HG02763 (cell line): ENCODE measurements at regions not wholly inside any gene's neighbourhood (a gene's known extent, or its start where the extent isn't known, plus 50 kb on each side); places are given as distances from the start of the nearest gene placed in this dataset.

Experiments used
- ATAC-seq: cut with Tn5 transposase; IDR thresholded peaks from one replicate; pipeline ENCODE4 v1.9.1; 2021; ENCODE audit warnings: mild to moderate bottlenecking, moderate library complexity; ENCODE audit not compliant: unreplicated experiment

- no peak for ATAC-seq
Observed at GRCh38 chr4:17301266-17301665, 210.6 kb downstream of the QDPR start.

DNA sequence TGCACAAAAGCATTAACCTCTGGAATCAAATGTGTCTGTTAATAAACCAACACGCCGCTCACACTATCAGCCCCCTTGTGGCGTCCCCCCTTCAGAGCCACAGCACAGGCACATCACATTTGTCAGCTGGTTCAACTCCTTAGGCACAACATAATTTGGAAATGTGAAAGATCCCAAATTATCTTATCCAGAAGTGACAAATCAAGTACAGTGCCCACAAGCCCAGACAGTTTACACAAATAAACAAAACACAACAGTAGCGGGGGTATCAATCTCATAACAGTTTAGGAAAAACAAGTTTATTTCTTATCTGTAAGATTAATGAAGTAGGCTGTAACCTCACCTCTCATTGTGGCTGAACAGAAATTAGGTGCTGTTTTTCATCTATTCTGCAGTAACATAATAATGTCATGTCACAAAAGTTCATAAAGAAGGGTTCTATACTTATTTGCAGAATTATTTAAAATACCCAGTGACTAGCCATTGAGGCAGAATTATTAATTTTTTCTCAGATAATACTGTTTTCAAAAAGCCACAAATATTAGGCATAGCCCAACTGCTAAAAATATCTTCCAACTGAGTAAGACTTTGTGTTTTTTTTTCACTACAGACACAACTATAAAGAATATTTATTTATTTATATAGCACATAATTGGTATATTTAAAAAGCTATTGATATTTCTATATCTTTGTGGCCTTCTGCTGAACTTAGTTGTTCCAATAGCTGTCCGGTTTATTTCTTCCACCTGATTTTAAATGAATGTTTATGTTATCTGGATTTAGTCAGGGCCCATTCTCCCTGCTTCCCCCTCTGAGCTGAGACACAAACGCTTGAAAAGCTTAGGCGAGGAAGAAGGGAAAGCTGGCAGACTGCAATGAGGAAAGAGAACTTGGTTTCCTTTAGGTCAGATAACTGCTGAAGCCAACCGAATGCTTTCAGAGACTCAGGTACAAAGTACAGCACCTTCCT lies 214.7 kb downstream of the QDPR start:
- no peak for ATAC-seq

- ATAC-seq, result no peak
Observed at GRCh38 chr4:17293901-17294300, 218.0 kb downstream of the QDPR start.

DNA sequence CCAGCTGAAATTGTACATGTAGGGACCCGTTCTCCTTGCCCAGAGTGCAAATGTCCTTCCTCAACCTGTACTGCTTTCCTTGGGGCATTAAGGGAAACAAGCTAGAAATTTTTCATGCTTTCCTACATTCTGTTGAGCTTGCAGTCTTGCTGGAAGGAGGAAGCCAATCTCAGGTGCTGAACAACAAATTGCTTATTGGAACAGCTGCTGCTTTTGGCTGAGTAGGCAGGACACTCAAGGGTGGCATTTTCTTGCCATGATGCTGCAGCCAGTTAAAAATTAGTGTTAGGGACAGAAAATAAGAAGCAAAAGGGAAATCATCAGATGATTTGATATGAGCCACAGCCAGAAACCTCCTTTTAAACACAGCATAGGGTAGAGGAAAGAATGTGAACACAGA lies 223.7 kb downstream of the QDPR start:
- ATAC-seq, result no peak

DNA sequence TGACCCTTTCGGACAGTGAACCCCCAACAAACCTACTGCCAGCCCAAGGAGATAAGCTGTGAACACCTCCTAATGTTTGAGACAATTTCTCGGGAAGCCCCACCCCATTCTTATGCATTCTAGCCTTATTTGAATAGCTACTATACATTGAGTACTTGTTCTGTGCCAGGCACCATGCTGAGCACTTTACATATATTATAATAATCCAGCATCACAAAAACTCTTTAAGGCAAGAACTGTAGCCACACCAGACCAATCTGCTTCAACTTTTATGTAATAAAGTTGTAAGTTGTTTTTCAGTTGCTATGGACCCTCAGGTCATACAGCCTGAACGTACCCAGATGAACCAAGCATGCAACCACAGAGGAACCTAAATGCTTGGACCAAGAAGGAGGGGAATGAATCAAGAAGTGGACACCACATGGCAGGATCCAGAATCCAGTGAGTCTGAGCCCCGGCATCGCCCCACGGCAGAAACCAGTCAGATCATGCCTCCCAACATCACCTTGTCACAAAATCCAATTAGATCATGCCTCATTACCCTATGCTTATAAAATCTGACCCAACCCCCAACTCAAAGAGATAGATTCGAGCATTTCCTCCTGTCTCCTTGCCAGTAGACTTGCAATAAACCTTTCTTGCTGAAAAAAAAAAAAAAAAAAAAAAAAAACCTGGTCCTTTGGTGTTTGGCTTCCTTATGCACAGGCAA lies 225.0 kb downstream of the QDPR start:
- no peak for ATAC-seq

DNA sequence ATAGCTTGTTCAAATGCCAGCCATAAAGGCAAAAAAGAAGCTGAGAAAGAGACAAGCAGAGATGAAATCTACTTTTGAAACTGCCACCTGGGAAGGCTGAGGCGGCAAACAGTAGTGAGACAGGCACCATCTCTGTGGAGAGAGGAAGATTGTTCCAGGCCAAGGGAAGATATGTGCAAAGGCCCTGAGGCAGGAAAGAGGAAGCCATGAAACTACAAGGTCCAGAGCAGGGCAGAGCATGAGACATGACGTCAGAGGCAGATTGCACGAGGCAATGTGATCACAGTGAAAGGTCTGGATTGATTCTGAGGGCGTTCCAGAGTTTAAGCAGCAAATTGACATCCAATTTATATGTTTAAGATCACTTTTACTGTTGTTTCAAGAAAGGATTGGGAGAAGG lies 226.1 kb downstream of the QDPR start:
- no peak for ATAC-seq

DNA sequence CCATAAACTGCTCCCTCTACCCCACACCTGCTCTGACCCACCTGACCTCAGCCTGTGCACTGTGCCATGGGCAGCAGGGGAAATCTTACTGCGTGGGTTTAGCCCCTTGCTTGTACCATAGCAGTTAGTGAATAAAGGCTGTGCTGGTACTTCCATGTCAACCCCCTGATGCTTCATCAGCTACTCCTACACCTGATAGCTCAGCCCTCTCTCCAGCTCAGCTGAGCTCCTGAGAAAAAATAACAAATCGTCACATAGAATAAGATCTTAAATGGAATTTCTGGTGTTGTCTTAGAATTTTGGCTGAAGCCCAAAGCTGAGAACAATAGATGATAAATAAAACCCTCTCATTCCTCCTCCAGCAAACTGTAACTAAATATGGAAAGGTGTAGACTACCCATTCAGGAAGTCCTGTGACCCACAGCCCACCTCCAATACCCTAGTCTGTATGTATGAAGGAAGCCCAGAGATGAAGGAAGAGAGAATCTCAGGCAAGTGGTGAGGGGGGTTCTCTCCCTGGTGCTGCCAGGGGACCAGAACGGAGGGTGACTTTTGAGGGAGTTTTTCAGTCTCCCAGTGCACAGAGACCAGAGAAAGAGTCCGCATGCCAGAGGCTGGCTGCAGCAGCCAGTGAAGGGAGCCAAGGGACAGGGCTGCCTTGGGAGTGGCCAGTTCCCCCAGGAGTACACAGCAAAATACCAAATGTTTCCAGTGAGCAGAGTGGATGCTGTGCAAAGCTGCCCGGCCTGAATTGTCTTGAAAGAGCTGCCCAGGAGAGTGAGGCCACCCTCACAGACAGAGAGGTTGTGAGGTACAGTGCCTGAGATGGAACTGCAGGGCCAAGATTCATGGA lies 227.3 kb downstream of the QDPR start:
- no peak for ATAC-seq

DNA sequence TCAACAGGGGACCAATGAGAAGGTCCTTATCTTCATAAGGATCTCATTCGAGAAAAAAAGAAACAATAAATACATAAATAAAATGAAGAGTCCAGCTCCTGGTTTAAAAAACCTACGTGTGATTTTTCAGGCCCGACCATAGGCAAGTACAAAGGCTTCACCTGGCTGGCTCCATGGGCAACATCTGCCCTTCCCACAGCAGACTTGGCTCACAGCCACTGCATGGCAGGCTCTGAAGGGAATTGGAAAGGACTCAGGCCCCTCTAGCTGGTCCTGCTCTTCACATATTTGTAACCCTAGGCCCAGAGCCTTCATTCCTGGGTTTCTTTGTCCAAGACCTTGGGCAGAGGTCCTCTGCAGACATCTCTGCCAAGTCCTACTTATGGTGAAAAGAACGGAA lies 228.1 kb downstream of the QDPR start:
- no peak for ATAC-seq

- no peak for ATAC-seq
Observed at GRCh38 chr4:17283251-17283650, 228.6 kb downstream of the QDPR start.

DNA sequence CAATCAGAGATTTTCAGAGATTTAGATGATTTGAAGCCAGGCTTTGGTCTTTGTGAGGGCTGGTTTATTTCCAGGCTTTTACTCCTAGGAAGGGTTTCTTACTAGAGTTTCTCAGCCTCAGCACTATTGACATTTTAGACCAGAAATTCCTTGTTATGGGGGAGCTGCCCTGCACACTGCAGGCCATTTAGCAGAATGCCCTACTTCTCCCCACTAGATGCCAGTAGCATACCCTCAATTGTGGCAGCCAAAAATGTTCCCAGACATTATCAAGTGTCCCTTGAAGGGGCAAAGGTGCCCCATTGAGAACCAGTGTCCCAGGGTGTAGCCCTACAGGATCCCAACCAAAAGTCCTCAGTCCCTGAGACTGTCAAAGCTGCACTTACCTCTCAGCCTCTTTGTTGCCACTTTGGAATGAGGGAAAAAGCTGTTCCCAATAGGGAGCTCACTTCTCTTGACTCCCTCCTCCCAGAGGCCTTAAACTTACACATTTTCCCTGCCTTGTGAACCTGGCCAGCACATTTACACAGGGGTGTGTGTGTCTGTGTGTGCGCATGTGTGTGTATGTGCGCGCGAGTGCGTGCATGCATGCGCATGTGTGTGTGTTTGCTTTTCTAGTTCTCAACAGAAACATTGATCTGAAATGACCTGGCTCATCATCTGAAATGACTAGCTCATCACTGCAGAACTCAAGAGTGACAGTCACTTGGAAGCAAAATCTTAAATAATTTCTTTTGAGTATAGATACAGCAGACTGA lies 231.4 kb downstream of the QDPR start:
- no peak for ATAC-seq

DNA sequence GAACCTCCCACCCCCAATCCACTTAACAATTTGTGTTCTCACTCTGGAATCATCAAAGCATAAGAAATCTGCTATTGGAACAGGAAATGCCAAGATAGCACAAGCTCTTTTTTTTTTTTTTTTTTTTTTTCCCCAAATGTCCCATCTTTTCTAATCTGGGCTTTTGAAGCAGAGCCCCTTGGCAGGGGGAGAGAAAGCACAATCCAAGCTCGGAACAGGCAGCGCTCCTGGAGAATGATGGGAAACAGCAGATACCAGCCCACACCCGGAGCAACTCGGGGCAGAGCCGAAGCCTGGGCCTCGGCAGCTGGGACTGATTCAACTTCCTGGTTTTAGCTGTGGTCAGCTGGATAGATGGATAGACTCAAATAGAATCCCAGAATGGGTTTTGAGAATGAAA lies 235.1 kb downstream of the QDPR start:
- ATAC-seq, result no peak

DNA sequence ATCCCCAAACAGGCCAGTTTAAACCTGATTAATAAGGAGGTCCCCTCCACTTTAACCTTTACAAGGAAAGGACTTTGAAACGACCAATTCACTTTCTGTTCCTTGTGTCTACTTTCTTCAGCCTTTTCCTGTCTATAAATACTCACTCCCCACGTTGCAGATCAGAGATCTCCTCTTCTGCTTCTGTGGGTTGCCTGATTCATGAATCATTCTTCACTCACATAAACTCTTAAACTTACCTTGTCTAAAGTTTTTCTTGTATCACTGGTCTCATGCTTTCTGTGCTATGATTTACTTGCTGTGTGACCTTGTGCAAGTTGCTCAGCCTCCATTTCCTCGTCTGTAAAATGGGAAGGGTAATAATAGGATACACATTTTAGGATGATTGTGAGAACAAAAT lies 236.1 kb downstream of the QDPR start:
- ATAC-seq, result no peak

- no peak for ATAC-seq
Observed at GRCh38 chr4:17273047-17273446, 238.8 kb downstream of the QDPR start.

GRCh38 chr4:17272154-17272553 lies 239.7 kb downstream of the QDPR start:
- no peak for ATAC-seq

- ATAC-seq, result no peak
Observed at GRCh38 chr4:17265653-17266052, 246.2 kb downstream of the QDPR start.

- ATAC-seq, result no peak
Observed at GRCh38 chr4:17265139-17265538, 246.8 kb downstream of the QDPR start.

DNA sequence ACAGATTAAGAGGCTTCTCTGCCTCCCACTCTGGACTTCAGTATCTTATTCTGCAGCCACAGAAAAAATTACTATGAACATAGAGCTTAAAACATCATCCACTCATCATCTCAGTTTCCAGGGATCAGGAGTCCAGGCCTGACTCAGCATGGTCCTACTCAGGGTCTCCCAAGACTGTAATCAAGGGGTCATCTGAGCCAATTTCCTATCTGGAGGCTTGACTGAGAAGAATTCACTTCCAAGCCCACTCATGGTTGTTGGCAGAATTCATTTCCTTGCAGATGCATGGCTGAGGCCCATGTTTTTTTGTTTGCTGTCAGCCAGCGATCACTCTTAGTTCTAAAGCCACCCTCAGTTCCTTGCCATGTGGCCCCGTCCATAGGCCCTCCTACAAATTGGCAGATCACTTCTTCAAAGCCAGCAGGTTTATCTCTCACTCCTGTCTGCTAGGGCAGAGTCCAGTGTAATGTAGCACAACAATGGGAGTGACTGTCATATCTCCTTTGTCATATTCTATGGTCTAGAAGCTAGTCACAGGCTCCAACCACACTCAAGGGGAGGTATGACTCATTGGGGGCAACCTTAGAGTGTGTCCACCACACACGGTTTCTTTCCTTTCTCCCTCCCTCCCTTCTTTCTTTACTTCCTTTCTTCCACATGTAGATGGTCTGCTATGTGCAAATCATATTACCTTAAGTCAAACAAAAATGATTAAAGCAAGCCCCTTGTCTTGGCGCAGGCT lies 251.6 kb downstream of the QDPR start:
- ATAC-seq, result no peak

GRCh38 chr4:17258106-17258505 lies 253.8 kb downstream of the QDPR start:
- ATAC-seq, result no peak

GRCh38 chr4:17252131-17252530 lies 259.8 kb downstream of the QDPR start:
- no peak for ATAC-seq

- ATAC-seq, result no peak
Observed at GRCh38 chr4:17251101-17251500, 260.8 kb downstream of the QDPR start.
